Smooth muscle cell (in vitro differentiated cells): ENCODE measurements at regions not wholly inside any gene's neighbourhood (a gene's known extent, or its start where the extent isn't known, plus 50 kb on each side); places are given as distances from the start of the nearest gene placed in this dataset.

Experiments
- DNase-seq: peaks from one replicate; lab custom pipeline; 2025; ENCODE audit not compliant: unreplicated experiment; lab: John Stamatoyannopoulos, UW
- H2AFZ ChIP-seq: fragments of 200-600 bp; sonication (generic); 2 replicates; pipeline ENCODE4 v1.6.0; 2016; ENCODE audit warnings: antibody characterized with exemption, low read depth, mild to moderate bottlenecking
- H3F3A ChIP-seq: fragments of 200-600 bp; sonication (generic); 2 replicates; pipeline ENCODE4 v1.6.0; 2017; ENCODE audit warnings: antibody characterized with exemption, low read depth
- H3K27ac ChIP-seq: fragments of 200-600 bp; sonication (generic); 2 replicates; pipeline ENCODE4 v1.5.1; 2016; ENCODE audit warnings: low read depth, mild to moderate bottlenecking
- H3K27me3 ChIP-seq: fragments of 200-600 bp; sonication (generic); 2 replicates; pipeline ENCODE4 v1.6.1; 2016; ENCODE audit warnings: low read depth, mild to moderate bottlenecking
- H3K36me3 ChIP-seq: fragments of 200-600 bp; sonication (generic); 2 replicates; pipeline ENCODE4 v1.5.1; 2016; ENCODE audit warnings: low read depth
- H3K4me1 ChIP-seq: fragments of 200-600 bp; sonication (generic); 2 replicates; pipeline ENCODE4 v1.5.1; 2016; ENCODE audit warnings: low read depth
- H3K4me2 ChIP-seq: fragments of 200-600 bp; sonication (generic); 2 replicates; pipeline ENCODE4 v1.6.0; 2016; ENCODE audit warnings: mild to moderate bottlenecking
- H3K4me3 ChIP-seq: fragments of 200-600 bp; sonication (generic); 2 replicates; pipeline ENCODE4 v1.5.1; 2016; ENCODE audit warnings: mild to moderate bottlenecking
- H3K79me2 ChIP-seq: fragments of 200-600 bp; sonication (generic); 2 replicates; pipeline ENCODE4 v1.6.0; 2016; ENCODE audit warnings: low read depth, mild to moderate bottlenecking
- H3K9ac ChIP-seq: fragments of 200-600 bp; sonication (generic); 2 replicates; pipeline ENCODE4 v1.6.0; 2016; ENCODE audit warnings: low read depth
- H3K9me3 ChIP-seq: fragments of 200-600 bp; sonication (generic); replicated peaks from 2 replicates; pipeline ENCODE4 v1.5.1; 2016; ENCODE audit warnings: low read depth
- H4K20me1 ChIP-seq: fragments of 200-600 bp; sonication (generic); 2 replicates; pipeline ENCODE4 v1.6.0; 2016; ENCODE audit warnings: low read depth
- WGBS: methylation state at CpG from one replicate; pipeline ENCODE4 v1.1.7; 2016; ENCODE audit warnings: low lambda C conversion rate; 5-methylcytosine and 5-hydroxymethylcytosine counted together
- TF ChIP-seq, protein P1 (sequence below): fragments of 200-600 bp; sonication (generic); IDR thresholded peaks from 2 replicates; pipeline ENCODE4 v1.5.1; 2017; ENCODE audit warnings: borderline replicate concordance, mild to moderate bottlenecking, antibody characterized with exemption; ENCODE audit not compliant: insufficient read depth, poor library complexity, severe bottlenecking

DNA sequence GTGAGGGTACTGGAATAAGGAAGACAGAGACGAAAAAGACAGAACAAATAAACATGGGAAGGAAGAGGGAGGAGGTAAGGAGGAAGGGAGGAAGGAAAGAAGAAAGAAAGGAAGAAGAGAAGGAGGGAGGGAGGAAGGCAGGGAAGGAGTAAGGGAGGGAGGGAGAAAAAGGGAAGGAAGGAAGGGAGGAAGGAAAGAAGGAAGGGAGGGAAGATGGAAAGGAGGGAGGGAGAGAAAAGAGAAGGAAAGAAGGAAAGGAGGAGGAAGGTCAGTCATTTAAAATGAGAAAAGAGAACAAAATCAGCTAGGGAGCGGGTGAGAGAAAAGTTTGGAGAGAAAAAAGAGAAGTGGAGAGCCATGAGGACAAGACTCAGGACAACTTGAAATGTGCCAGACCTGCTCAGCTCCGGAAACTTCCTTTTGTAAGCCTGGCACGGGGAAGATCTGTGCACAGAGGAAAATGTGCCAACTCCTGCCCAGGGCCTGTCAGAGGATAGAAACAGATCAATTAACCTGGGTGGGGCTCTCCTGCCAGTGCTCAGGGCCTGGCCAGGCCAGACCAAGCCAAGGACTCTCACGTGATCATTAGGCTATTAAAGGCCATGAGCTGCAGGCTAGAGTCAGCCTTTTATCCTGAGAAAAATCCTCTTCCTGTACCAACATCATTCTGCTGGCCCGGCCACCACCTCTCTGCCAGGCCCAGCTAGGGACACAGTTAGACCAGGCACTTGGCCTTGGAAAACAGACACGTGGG lies 50.1 kb upstream of the BCL6 start:
- Histone ChIP-seq H4K20me1 (no peaks in the 10 kb centered on the region), H3K4me3 (no peak overlapping the region), H3K4me1 (no peaks in the 10 kb centered on the region), H3K27me3 (no peaks in the 10 kb centered on the region), H3K36me3 (no peaks in the 10 kb centered on the region), H3K9me3 (no peaks in the 10 kb centered on the region), H2AFZ (no peak overlapping the region), H3F3A (no peaks in the 10 kb centered on the region), H3K9ac (no peak overlapping the region), H3K27ac (no peak overlapping the region), H3K79me2 (no peaks in the 10 kb centered on the region), H3K4me2 (no peak overlapping the region)
- 92% methylated on average over 7 of the region's 7 CpGs for WGBS
- DNase-seq, result no peak
- TF ChIP-seq, protein P1, sequence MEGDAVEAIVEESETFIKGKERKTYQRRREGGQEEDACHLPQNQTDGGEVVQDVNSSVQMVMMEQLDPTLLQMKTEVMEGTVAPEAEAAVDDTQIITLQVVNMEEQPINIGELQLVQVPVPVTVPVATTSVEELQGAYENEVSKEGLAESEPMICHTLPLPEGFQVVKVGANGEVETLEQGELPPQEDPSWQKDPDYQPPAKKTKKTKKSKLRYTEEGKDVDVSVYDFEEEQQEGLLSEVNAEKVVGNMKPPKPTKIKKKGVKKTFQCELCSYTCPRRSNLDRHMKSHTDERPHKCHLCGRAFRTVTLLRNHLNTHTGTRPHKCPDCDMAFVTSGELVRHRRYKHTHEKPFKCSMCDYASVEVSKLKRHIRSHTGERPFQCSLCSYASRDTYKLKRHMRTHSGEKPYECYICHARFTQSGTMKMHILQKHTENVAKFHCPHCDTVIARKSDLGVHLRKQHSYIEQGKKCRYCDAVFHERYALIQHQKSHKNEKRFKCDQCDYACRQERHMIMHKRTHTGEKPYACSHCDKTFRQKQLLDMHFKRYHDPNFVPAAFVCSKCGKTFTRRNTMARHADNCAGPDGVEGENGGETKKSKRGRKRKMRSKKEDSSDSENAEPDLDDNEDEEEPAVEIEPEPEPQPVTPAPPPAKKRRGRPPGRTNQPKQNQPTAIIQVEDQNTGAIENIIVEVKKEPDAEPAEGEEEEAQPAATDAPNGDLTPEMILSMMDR, result no peak

DNA sequence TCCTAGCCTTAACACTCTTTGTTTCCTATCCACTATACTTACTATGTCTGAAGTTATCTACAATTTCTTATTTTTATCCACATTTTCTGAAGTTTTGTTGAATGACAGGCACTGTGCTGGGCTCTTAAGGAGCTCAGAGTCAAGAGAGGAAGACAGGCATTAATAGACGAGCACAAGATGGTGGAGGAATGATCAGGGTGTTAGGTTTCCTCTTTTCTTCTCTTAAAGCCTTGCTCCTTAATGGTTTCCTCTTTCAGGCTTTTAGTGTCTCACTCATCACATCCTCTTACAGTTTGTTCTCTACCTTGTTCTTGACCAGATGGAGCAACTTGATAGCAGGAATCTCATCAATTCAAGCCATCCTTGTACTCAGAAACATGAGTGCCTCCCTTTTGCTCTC lies 52.9 kb upstream of the BCL6 start:
- Histone ChIP-seq H3K27ac (no peak overlapping the region), H3K27me3 (no peaks in the 10 kb centered on the region), H4K20me1 (no peaks in the 10 kb centered on the region), H3K9me3 (no peaks in the 10 kb centered on the region), H3F3A (no peaks in the 10 kb centered on the region), H3K36me3 (no peaks in the 10 kb centered on the region), H3K4me3 (no peak overlapping the region), H3K79me2 (no peaks in the 10 kb centered on the region), H3K4me1 (no peaks in the 10 kb centered on the region), H3K4me2 (no peak overlapping the region), H3K9ac (no peak overlapping the region), H2AFZ (no peak overlapping the region)
- TF ChIP-seq, protein P1, result no peak
- no peak for DNase-seq
- 95% methylated on average over 1 of the region's 1 CpG for WGBS

DNA sequence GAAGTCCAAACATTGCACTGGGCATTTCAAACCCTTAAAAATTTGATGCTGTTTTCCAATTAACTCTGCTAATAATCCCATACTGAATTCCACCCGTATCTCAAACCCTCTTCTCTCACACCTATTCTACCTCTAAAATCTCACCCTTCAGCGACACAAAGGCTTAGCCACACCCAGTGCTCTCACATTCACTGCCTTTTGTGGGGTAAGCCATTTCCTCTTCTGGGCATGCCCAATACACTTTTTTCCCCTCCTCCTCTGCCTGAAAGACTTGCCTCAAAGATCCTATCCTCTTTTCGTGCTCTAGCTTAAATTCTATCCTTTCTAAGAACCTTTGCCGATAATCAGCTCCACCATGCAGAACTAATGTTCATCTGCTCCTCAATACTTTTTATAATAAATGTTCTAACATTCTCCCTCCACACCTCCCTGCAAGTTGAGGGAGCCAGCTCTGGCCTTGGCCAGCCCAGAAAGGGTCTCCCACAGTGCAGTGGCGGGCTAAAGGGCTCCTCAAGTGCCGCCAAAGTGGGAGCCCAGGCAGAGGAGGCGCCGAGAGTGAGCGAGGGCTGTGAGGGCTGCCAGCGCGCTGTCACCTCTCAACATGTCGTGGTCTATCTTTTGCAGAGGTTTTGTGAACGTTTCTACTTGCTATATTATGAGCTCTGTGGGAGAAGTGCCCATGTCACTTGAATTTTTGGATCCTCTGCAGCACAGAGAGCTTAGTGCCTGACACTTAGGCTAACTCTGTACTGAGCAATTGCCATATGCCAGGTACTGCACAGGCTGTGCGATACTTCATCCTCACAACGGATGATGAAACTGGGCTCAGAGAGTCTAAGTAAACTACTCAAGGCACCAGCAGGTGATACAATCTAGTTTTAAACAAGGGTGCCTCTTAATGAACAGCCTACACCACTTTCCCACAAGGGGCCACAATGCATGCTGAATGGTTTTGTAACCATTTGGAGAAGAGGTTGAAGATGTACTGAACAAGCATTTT lies 53.6 kb upstream of the BCL6 start:
- H3F3A ChIP-seq, result no peaks in the 10 kb centered on the region
- no peaks in the 10 kb centered on the region for H3K9me3 ChIP-seq
- H3K27me3 ChIP-seq, result no peaks in the 10 kb centered on the region
- H3K27ac ChIP-seq, result no peak overlapping the region
- H3K9ac ChIP-seq, result no peak overlapping the region
- TF ChIP-seq, protein P1, result no peak
- no peak overlapping the region for H3K4me2 ChIP-seq
- DNase-seq, result no peak
- H2AFZ ChIP-seq, result no peak overlapping the region
- WGBS, result 94% methylated on average over 15 of the region's 15 CpGs
- no peaks in the 10 kb centered on the region for H3K79me2 ChIP-seq
- H3K4me3 ChIP-seq, result no peak overlapping the region
- no peaks in the 10 kb centered on the region for H3K4me1 ChIP-seq
- no peaks in the 10 kb centered on the region for H3K36me3 ChIP-seq
- no peaks in the 10 kb centered on the region for H4K20me1 ChIP-seq
